GM10248 (cell line): ENCODE measurements at regions not wholly inside any gene's neighbourhood (a gene's known extent, or its start where the extent isn't known, plus 50 kb on each side); places are given as distances from the start of the nearest gene placed in this dataset.

Experiments
- CTCF ChIA-PET: fragments of 300-600 bp; sonication (Branson Sonifier 250); formaldehyde crosslinking; extraction: SDS; loops from one replicate; lab custom pipeline; 2021; ENCODE audit warnings: antibody characterized with exemption; lab: Yijun Ruan, JAX
- POLR2A ChIA-PET: fragments of 350-650 bp; sonication (Branson Sonifier 250); formaldehyde crosslinking; extraction: SDS; loops from one replicate; lab custom pipeline; 2020; ENCODE audit warnings: antibody characterized with exemption; lab: Yijun Ruan, JAX
- DNase-seq: peaks from one replicate; pipeline ENCODE4 v3.0.0; 2012; ENCODE audit errors: extremely low spot score
- TF ChIP-seq, protein P1 (sequence below): IDR thresholded peaks from 2 replicates; pipeline ENCODE4 v1.5.1; 2012; ENCODE audit warnings: mild to moderate bottlenecking, low read depth; ENCODE audit errors: extremely low read depth, missing control alignments, control extremely low read depth

DNA sequence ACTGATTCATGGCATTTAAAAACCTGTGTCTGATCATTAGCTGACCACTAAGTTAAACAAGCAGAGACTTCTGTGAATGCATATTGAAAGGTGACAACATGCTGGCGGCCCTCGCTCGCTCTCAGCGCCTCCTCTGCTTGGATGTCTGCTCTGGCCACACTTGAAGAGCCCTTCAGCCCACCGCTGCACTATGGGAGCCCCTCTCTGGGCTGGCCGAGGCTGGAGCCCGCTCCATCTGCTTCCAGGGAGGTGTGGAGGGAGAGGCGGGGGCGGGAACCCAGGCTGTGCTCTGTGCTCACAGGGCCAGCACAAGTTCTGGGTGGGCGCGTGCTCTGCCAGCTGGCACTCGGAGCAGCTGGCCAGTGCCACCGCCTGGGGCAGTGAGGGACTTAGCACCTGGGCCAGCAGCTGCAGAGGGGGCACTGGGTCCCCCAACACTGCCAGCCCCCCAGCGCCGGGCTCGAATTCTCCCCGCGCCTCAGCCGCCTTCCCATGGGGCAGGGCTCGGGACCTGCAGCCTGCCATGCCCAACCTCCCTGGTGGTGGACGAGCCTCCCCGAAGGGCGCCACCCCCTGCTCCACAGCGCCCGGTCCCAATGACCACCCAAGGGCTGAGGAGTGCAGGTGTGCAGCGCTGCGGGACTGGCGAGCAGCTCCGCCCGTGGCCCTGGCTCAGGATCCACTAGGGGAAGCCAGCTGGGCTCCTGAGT, 252.4 kb downstream of the ZIC4 start:
- POLR2A ChIA-PET = no interaction called here
- no peak for DNase-seq
- TF ChIP-seq, protein P1, sequence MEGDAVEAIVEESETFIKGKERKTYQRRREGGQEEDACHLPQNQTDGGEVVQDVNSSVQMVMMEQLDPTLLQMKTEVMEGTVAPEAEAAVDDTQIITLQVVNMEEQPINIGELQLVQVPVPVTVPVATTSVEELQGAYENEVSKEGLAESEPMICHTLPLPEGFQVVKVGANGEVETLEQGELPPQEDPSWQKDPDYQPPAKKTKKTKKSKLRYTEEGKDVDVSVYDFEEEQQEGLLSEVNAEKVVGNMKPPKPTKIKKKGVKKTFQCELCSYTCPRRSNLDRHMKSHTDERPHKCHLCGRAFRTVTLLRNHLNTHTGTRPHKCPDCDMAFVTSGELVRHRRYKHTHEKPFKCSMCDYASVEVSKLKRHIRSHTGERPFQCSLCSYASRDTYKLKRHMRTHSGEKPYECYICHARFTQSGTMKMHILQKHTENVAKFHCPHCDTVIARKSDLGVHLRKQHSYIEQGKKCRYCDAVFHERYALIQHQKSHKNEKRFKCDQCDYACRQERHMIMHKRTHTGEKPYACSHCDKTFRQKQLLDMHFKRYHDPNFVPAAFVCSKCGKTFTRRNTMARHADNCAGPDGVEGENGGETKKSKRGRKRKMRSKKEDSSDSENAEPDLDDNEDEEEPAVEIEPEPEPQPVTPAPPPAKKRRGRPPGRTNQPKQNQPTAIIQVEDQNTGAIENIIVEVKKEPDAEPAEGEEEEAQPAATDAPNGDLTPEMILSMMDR = no peak
- CTCF ChIA-PET = no interaction called here

DNA sequence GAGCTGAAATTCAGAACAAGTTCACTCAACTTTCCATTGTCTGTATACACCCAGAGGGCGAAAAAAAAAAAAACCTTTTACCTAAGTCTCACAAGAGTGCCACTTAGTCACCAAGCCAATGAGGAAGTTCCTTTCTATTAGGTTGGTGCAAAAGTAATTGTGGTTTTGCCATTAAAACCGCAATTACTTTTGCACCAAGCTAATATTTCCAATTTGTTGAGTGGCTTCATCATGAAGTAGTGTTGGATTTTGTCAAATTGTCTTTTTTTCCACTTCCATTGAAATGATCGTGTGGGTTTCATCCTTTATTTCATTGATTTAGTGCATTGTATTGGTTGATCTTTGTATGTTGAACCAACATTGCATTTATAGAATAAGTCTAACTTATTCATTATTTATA, 253.9 kb downstream of the ZIC4 start:
- TF ChIP-seq, protein P1 = no peak
- POLR2A ChIA-PET = no interaction called here
- CTCF ChIA-PET = no interaction called here
- no peak for DNase-seq

DNA sequence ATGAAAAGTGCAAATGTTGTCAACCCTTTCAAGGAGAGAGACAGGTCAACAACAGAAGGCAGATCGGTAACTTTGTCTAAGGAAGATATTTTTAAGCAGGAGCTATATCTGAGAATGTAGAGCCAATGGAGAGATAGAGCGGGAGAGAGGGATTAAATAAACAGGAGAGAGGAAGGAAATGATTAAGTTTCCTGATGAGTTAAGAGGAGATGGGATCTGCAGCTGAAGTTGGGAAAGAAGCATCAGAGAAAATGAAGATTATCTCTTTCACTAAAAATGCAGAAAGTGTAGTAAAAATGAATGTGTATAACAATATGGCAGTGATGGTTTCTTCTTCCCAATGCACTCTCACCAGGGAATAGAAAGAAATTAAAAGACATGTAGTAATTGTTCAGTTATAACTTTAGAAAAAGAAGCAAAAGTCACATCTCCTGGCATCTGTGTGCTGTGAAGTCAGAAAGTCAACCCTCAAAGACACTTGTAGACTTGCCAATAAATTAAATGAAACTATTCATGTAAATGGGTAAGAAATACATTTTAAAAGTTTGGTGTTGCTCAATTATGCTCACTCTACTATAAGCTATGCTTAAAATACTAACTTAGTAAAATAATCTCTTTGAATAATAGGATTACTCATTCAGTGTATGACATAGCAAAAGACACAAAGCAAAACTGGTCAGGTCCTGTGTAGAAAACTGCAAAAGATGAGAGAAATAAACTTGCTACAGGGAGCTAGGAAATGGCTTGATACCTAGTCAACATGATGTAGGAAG, 264.6 kb downstream of the ZIC4 start:
- DNase-seq = no peak
- ChIA-PET CTCF (no interaction called here), POLR2A (no interaction called here)
- TF ChIP-seq, protein P1 = no peak

DNA sequence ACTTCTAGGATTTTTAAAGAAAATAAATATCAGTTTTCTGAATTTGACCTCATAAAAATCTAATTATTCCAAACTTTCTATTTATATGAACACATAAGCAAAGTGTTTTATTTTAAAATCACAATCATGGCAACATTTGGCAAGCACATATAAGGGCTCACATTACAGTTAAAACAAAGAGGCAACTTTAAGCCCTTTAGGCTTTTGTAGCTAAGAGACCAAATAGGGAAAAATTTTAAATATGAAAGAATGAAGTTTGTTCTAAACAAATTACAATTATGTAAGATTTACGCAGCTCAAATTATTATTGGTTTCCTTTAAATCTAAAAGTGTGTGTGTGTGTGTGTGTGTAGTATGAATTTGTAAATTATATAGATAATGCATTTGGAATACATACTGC, 267.0 kb downstream of the ZIC4 start:
- DNase-seq = no peak
- CTCF ChIA-PET = no interaction called here
- TF ChIP-seq, protein P1 = no peak
- POLR2A ChIA-PET = no interaction called here

DNA sequence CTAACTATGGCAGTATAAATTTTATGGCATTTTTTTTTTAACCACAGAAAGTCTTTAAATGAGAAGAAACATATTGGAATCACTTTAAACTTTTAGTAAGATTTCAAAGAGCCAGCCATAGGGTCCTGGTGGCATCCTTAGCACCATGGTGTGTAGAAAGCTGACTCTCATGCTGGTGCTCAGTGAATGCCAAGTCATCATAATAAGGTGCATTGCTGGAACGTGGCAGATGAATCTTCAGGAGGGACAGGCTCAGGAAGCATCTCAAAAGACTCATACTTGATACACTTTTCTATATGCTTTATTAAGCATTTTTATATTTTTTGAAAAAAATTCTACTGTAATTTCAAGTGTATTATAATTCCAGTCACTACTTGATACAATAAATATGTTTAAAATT, 274.2 kb downstream of the ZIC4 start:
- TF ChIP-seq, protein P1 = no peak
- no peak for DNase-seq
- CTCF ChIA-PET = no interaction called here
- POLR2A ChIA-PET = no interaction called here

DNA sequence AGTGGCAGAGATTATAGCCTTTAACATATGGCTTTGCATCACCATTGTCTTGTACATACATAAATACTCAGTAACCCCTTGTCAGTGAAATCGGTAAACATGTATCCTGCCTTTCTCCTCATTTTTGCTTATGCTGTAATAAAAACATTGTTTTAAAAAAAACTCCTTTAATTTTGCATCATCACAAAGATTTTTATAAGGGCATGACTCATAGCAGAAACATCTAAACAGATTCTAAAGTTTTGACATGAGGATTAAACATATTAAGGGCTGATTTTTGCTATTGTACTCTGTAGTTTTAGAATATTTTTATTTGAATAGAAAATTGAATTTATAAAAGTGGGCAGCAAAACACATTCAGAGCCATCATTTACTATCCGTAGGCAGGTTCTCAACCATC, 275.9 kb downstream of the ZIC4 start:
- TF ChIP-seq, protein P1 = no peak
- ChIA-PET POLR2A (no interaction called here), CTCF (no interaction called here)
- DNase-seq = no peak
